Keratinocyte (primary cell): ENCODE measurements at regions not wholly inside any gene's neighbourhood (a gene's known extent, or its start where the extent isn't known, plus 50 kb on each side); places are given as distances from the start of the nearest gene placed in this dataset.

ENCODE experiments used
- DNase-seq: peaks from one replicate; pipeline ENCODE4 v3.0.0-alpha.2; 2011; ENCODE audit warnings: low read depth, missing footprints, low spot score
- FAIRE-seq: peaks from 2 replicates; lab custom pipeline; 2011; peaks lifted over from hg19 to GRCh38; lab: Jason Lieb, UNC
- H2AFZ ChIP-seq: 2 replicates; pipeline ENCODE4 v1.6.0; 2012; ENCODE audit warnings: low read length, control low read depth, inconsistent platforms; ENCODE audit not compliant: control insufficient read depth
- H3K27ac ChIP-seq: 2 replicates; pipeline ENCODE4 v1.5.1; 2011; ENCODE audit warnings: low read length; ENCODE audit not compliant: control insufficient read depth, insufficient read depth
- H3K27me3 ChIP-seq: 3 replicates; pipeline ENCODE4 v1.6.0; 2011; ENCODE audit warnings: low read length; ENCODE audit not compliant: control insufficient read depth, insufficient read depth; ENCODE audit errors: extremely low read depth
- H3K36me3 ChIP-seq, 2 experiments: 2 replicates in 1 of 2; 3 replicates in 1 of 2; pipeline ENCODE4 v1.5.1; 2011; ENCODE audit warnings: low read length in 2 of 2, mild to moderate bottlenecking in 1 of 2; ENCODE audit not compliant: control insufficient read depth in 2 of 2, insufficient read depth in 2 of 2; ENCODE audit errors: extremely low read depth in 1 of 2
- H3K4me1 ChIP-seq: 3 replicates; pipeline ENCODE4 v1.5.1; 2011; ENCODE audit warnings: low read length; ENCODE audit not compliant: control insufficient read depth, insufficient read depth; ENCODE audit errors: extremely low read depth
- H3K4me2 ChIP-seq: 3 replicates; pipeline ENCODE4 v1.6.0; 2011; ENCODE audit warnings: low read depth, low read length; ENCODE audit not compliant: control insufficient read depth, insufficient read depth; ENCODE audit errors: extremely low read depth
- H3K4me3 ChIP-seq, 3 experiments: fragments of 200-600 bp in 1 of 3; sonication (generic) in 1 of 3; 2 replicates in 2 of 3; 3 replicates in 1 of 3; pipeline ENCODE4 v1.5.1; 2011 to 2016; ENCODE audit warnings: low read length in 3 of 3, mild to moderate bottlenecking in 3 of 3, control low read depth in 2 of 3, inconsistent platforms in 1 of 3, low read depth in 1 of 3, mixed read lengths in 1 of 3, mixed run types in 1 of 3, moderate library complexity in 1 of 3; ENCODE audit not compliant: control insufficient read depth in 2 of 3, insufficient read depth in 2 of 3; ENCODE audit errors: extremely low read depth in 1 of 3
- H3K79me2 ChIP-seq: 2 replicates; pipeline ENCODE4 v1.6.0; 2012; ENCODE audit warnings: low read length; ENCODE audit not compliant: control insufficient read depth, insufficient read depth
- H3K9ac ChIP-seq: 3 replicates; pipeline ENCODE4 v1.6.0; 2011; ENCODE audit warnings: low read length; ENCODE audit not compliant: control insufficient read depth, insufficient read depth; ENCODE audit errors: extremely low read depth
- H3K9me1 ChIP-seq: 3 replicates; pipeline ENCODE4 v1.6.0; 2011; ENCODE audit warnings: low read length; ENCODE audit not compliant: control insufficient read depth, insufficient read depth; ENCODE audit errors: extremely low read depth
- H3K9me3 ChIP-seq: 2 replicates; pipeline ENCODE4 v1.5.1; 2012; ENCODE audit warnings: low read depth, low read length; ENCODE audit not compliant: control insufficient read depth
- H4K20me1 ChIP-seq: 3 replicates; pipeline ENCODE4 v1.6.0; 2011; ENCODE audit warnings: low read length; ENCODE audit not compliant: control insufficient read depth, insufficient read depth; ENCODE audit errors: extremely low read depth
- EZH2 ChIP-seq: IDR thresholded peaks from one replicate; pipeline ENCODE4 v1.6.1; 2012; ENCODE audit warnings: inconsistent platforms, mild to moderate bottlenecking, low read length, moderate library complexity
- dilution Hi-C: fragments of 300-500 bp; cut with MboI; formaldehyde crosslinking; loops from one replicate; pipeline ENCODE4 v1.7.0; 2020; ENCODE audit warnings: low sequenced_read_pairs; ENCODE audit not compliant: extremely low pct_ligation_motif_present
- TF ChIP-seq, protein P1 (sequence below), 3 experiments: IDR thresholded peaks in 1 of 3; conservative IDR thresholded peaks in 1 of 3; optimal IDR thresholded peaks in 1 of 3; 2 replicates in 2 of 3; 3 replicates in 1 of 3; pipeline versions ENCODE3 to v1.5.1; 2011; ENCODE audit warnings: low read length in 3 of 3, mild to moderate bottlenecking in 3 of 3, moderate library complexity in 2 of 3, control low read depth in 1 of 3, inconsistent platforms in 1 of 3; ENCODE audit not compliant: insufficient read depth in 2 of 3; ENCODE audit errors: extremely low read depth in 1 of 3

DNA sequence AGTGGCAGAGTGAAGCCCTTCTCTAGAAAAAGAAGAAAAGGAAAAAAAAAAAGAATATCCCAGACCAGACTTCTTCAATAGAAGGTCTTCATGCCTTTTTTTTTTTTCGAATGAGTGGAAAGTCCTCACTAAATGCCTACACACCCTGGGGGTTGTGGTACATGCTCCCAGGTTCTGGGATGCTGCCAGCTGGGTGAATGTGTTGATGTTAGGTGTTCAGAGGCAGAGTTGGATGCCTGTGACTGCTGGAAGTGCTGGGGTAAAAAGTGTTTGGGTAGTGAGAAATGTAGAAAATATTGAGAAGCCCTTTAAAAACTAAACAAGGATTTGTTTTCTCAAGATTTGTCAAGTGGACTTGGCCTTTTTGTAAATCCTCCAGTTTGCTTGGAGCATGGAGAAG lies 318.6 kb downstream of the SLC4A3 start:
- no peaks in the 10 kb centered on the region for H3K9me3 ChIP-seq
- H3K36me3 ChIP-seq, result no peaks in the 10 kb centered on the region
- H3K4me1 ChIP-seq, result peaks cover 2% of the 10 kb centered on the region
- H3K79me2 ChIP-seq, result no peaks in the 10 kb centered on the region
- no peak overlapping the region for H3K27ac ChIP-seq
- no peaks in the 10 kb centered on the region for H3K9me1 ChIP-seq
- no peak overlapping the region for H3K4me2 ChIP-seq
- DNase-seq, result no peak
- no peaks in the 10 kb centered on the region for H4K20me1 ChIP-seq
- H3K9ac ChIP-seq, result no peak overlapping the region
- H2AFZ ChIP-seq, result no peak overlapping the region
- no peak for FAIRE-seq
- dilution Hi-C loops, result no loop called here
- no peak overlapping the region for H3K4me3 ChIP-seq
- TF ChIP-seq EZH2, result no peak
- TF ChIP-seq, protein P1, sequence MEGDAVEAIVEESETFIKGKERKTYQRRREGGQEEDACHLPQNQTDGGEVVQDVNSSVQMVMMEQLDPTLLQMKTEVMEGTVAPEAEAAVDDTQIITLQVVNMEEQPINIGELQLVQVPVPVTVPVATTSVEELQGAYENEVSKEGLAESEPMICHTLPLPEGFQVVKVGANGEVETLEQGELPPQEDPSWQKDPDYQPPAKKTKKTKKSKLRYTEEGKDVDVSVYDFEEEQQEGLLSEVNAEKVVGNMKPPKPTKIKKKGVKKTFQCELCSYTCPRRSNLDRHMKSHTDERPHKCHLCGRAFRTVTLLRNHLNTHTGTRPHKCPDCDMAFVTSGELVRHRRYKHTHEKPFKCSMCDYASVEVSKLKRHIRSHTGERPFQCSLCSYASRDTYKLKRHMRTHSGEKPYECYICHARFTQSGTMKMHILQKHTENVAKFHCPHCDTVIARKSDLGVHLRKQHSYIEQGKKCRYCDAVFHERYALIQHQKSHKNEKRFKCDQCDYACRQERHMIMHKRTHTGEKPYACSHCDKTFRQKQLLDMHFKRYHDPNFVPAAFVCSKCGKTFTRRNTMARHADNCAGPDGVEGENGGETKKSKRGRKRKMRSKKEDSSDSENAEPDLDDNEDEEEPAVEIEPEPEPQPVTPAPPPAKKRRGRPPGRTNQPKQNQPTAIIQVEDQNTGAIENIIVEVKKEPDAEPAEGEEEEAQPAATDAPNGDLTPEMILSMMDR (optimal IDR thresholded peaks at IDR 0.05 in 1 of 3, IDR thresholded peaks at IDR 0.05 in 1 of 3, conservative IDR thresholded peaks at IDR 0.05 in 1 of 3; ENCODE audit: extremely low read depth in 1 of 3, insufficient read depth in 2 of 3, low read length in 3 of 3), result no peak
- H3K27me3 ChIP-seq, result no peaks in the 10 kb centered on the region

DNA sequence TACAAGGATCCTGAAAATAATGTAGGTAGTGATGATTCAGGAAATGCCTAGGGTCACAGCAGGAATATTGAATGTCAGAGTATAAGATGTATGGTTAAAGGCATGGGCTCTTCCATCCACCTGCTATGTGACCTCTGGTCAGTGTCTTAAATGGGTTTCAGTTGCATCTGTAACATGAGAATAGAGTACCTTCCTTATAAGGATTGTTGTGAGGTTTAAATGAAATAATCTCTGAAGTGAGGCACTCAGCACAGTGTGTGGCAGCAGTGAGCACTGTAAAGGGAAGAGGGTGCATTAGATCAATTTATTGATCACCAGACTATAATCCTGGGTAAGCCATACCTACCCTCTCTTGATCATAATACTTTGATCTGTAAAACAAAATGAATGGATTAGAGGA lies 319.1 kb downstream of the SLC4A3 start:
- Histone ChIP-seq H3K27ac (no peak overlapping the region), H4K20me1 (no peaks in the 10 kb centered on the region), H3K79me2 (no peaks in the 10 kb centered on the region), H3K4me1 (peaks cover 2% of the 10 kb centered on the region), H3K9ac (no peak overlapping the region), H3K36me3 (no peaks in the 10 kb centered on the region), H3K4me3 (no peak overlapping the region), H3K9me3 (no peaks in the 10 kb centered on the region), H2AFZ (no peak overlapping the region), H3K4me2 (no peak overlapping the region), H3K9me1 (no peaks in the 10 kb centered on the region), H3K27me3 (no peaks in the 10 kb centered on the region)
- TF ChIP-seq, protein P1 (optimal IDR thresholded peaks at IDR 0.05 in 1 of 3, IDR thresholded peaks at IDR 0.05 in 1 of 3, conservative IDR thresholded peaks at IDR 0.05 in 1 of 3; ENCODE audit: extremely low read depth in 1 of 3, insufficient read depth in 2 of 3, low read length in 3 of 3), result peak in 1 of 3 experiments; percentile 10
- no peak for TF ChIP-seq EZH2
- DNase-seq, result no peak
- dilution Hi-C loops, result no loop called here
- no peak for FAIRE-seq
